ENCODE measurements at regions not wholly inside any gene's neighbourhood (a gene's known extent, or its start where the extent isn't known, plus 50 kb on each side); places are given as distances from the start of the nearest gene placed in this dataset.
"Not testable (repeated sequence)": the region's sequence is repeated elsewhere in the genome, so short reads cannot be mapped to it uniquely, and the experiment has no call there.

- peak overlapping the region; percentile 97 for H3K27ac ChIP-seq (ENCODE audit: insufficient read depth, low read depth, low read length, poor library complexity, severe bottlenecking)
- H3K27me3 ChIP-seq (ENCODE audit: control insufficient read depth, insufficient read depth, low read length, poor library complexity, severe bottlenecking) = no peaks in the 10 kb centered on the region
- H3K36me3 ChIP-seq (ENCODE audit: control insufficient read depth, insufficient read depth, low read length) = no peaks in the 10 kb centered on the region
- 2% methylated on average over 4 of the region's 4 CpGs for WGBS, 2 experiments
- peaks cover 54% of the 10 kb centered on the region for H3K4me1 ChIP-seq (ENCODE audit: control insufficient read depth, insufficient read depth, low read length)
- no peaks in the 10 kb centered on the region for H3K9me3 ChIP-seq (ENCODE audit: control insufficient read depth, low read length)
- no peak overlapping the region for H3K4me3 ChIP-seq (ENCODE audit: insufficient read depth, low read depth, low read length)
Measured at GRCh38 chr7:13017333-13017857, 330.0 kb downstream of the ARL4A start.

- H3K36me3 ChIP-seq (ENCODE audit: control insufficient read depth, insufficient read depth, low read length) = no peaks in the 10 kb centered on the region
- H3K4me1 ChIP-seq (ENCODE audit: control insufficient read depth, insufficient read depth, low read length) = peaks cover 56% of the 10 kb centered on the region
- no peak overlapping the region for H3K4me3 ChIP-seq (ENCODE audit: insufficient read depth, low read depth, low read length)
- H3K27ac ChIP-seq (ENCODE audit: insufficient read depth, low read depth, low read length, poor library complexity, severe bottlenecking) = peak overlapping the region; percentile 97
- H3K27me3 ChIP-seq (ENCODE audit: control insufficient read depth, insufficient read depth, low read length, poor library complexity, severe bottlenecking) = no peaks in the 10 kb centered on the region
- no peaks in the 10 kb centered on the region for H3K9me3 ChIP-seq (ENCODE audit: control insufficient read depth, low read length)
Measured at GRCh38 chr7:13017881-13018280, 330.4 kb downstream of the ARL4A start.

GRCh38 chr7:13021566-13022300, 334.3 kb downstream of the ARL4A start:
- Histone ChIP-seq H3K27ac (ENCODE audit: insufficient read depth, low read depth, low read length, poor library complexity, severe bottlenecking) (no peak overlapping the region), H3K9me3 (ENCODE audit: control insufficient read depth, low read length) (no peaks in the 10 kb centered on the region), H3K27me3 (ENCODE audit: control insufficient read depth, insufficient read depth, low read length, poor library complexity, severe bottlenecking) (no peaks in the 10 kb centered on the region), H3K4me3 (ENCODE audit: insufficient read depth, low read depth, low read length) (no peak overlapping the region), H3K4me1 (ENCODE audit: control insufficient read depth, insufficient read depth, low read length) (peaks cover 48% of the 10 kb centered on the region), H3K36me3 (ENCODE audit: control insufficient read depth, insufficient read depth, low read length) (no peaks in the 10 kb centered on the region)
- WGBS, 2 experiments = 83% methylated on average over 5 of the region's 6 CpGs

- H3K9me3 ChIP-seq (ENCODE audit: control insufficient read depth, low read length) = no peaks in the 10 kb centered on the region
- H3K36me3 ChIP-seq (ENCODE audit: control insufficient read depth, insufficient read depth, low read length) = no peaks in the 10 kb centered on the region
- H3K27ac ChIP-seq (ENCODE audit: insufficient read depth, low read depth, low read length, poor library complexity, severe bottlenecking) = no peak overlapping the region
- H3K4me3 ChIP-seq (ENCODE audit: insufficient read depth, low read depth, low read length) = no peak overlapping the region
- peaks cover 26% of the 10 kb centered on the region for H3K4me1 ChIP-seq (ENCODE audit: control insufficient read depth, insufficient read depth, low read length)
- no peaks in the 10 kb centered on the region for H3K27me3 ChIP-seq (ENCODE audit: control insufficient read depth, insufficient read depth, low read length, poor library complexity, severe bottlenecking)
- WGBS, 2 experiments = 95% methylated on average over 1 of the region's 1 CpG; no CpG with 5 or more reads in 1 of the 2 experiments
Measured at GRCh38 chr7:13024121-13024674, 336.8 kb downstream of the ARL4A start.

GRCh38 chr7:13025043-13025442, 337.6 kb downstream of the ARL4A start:
- not testable (repeated sequence) for H3K4me3 ChIP-seq (ENCODE audit: insufficient read depth, low read depth, low read length); H3K27me3 ChIP-seq (ENCODE audit: control insufficient read depth, insufficient read depth, low read length, poor library complexity, severe bottlenecking); H3K36me3 ChIP-seq (ENCODE audit: control insufficient read depth, insufficient read depth, low read length); H3K9me3 ChIP-seq (ENCODE audit: control insufficient read depth, low read length); H3K27ac ChIP-seq (ENCODE audit: insufficient read depth, low read depth, low read length, poor library complexity, severe bottlenecking)
- WGBS, 2 experiments = 82 to 100% methylated on average over 1 of the region's 3 CpGs
- H3K4me1 ChIP-seq (ENCODE audit: control insufficient read depth, insufficient read depth, low read length) = peaks cover 18% of the 10 kb centered on the region

- H3K27me3 ChIP-seq (ENCODE audit: control insufficient read depth, insufficient read depth, low read length, poor library complexity, severe bottlenecking) = no peaks in the 10 kb centered on the region
- no peak overlapping the region for H3K27ac ChIP-seq (ENCODE audit: insufficient read depth, low read depth, low read length, poor library complexity, severe bottlenecking)
- WGBS, 2 experiments = 84 to 100% methylated on average over 2 of the region's 2 CpGs
- H3K4me3 ChIP-seq (ENCODE audit: insufficient read depth, low read depth, low read length) = no peak overlapping the region
- H3K9me3 ChIP-seq (ENCODE audit: control insufficient read depth, low read length) = no peaks in the 10 kb centered on the region
- peaks cover 10% of the 10 kb centered on the region for H3K4me1 ChIP-seq (ENCODE audit: control insufficient read depth, insufficient read depth, low read length)
- no peaks in the 10 kb centered on the region for H3K36me3 ChIP-seq (ENCODE audit: control insufficient read depth, insufficient read depth, low read length)
Measured at GRCh38 chr7:13027321-13027720, 339.9 kb downstream of the ARL4A start.

GRCh38 chr7:13028036-13028824, 340.8 kb downstream of the ARL4A start:
- no peaks in the 10 kb centered on the region for H3K27me3 ChIP-seq (ENCODE audit: control insufficient read depth, insufficient read depth, low read length, poor library complexity, severe bottlenecking)
- 96 to 97% methylated on average over 3 to 4 of the region's 4 CpGs for WGBS, 2 experiments

GRCh38 chr7:13028825-13029099, 341.3 kb downstream of the ARL4A start:
- Histone ChIP-seq H3K27ac (ENCODE audit: insufficient read depth, low read depth, low read length, poor library complexity, severe bottlenecking) (no peak overlapping the region), H3K27me3 (ENCODE audit: control insufficient read depth, insufficient read depth, low read length, poor library complexity, severe bottlenecking) (no peaks in the 10 kb centered on the region)
- WGBS, 2 experiments = 89 to 92% methylated on average over 2 of the region's 2 CpGs

More at GRCh38 chr7:13028036-13028824, 340.8 kb downstream of the ARL4A start:
- Histone ChIP-seq H3K4me3 (ENCODE audit: insufficient read depth, low read depth, low read length) (no peak overlapping the region), H3K36me3 (ENCODE audit: control insufficient read depth, insufficient read depth, low read length) (no peaks in the 10 kb centered on the region), H3K4me1 (ENCODE audit: control insufficient read depth, insufficient read depth, low read length) (peaks cover 16% of the 10 kb centered on the region), H3K27ac (ENCODE audit: insufficient read depth, low read depth, low read length, poor library complexity, severe bottlenecking) (no peak overlapping the region), H3K9me3 (ENCODE audit: control insufficient read depth, low read length) (no peaks in the 10 kb centered on the region)

GRCh38 chr7:13031468-13031867, 344.0 kb downstream of the ARL4A start:
- no peaks in the 10 kb centered on the region for H3K9me3 ChIP-seq (ENCODE audit: control insufficient read depth, low read length)
- no peaks in the 10 kb centered on the region for H3K36me3 ChIP-seq (ENCODE audit: control insufficient read depth, insufficient read depth, low read length)
- 82 to 90% methylated on average over 3 of the region's 3 CpGs for WGBS, 2 experiments
- H3K4me3 ChIP-seq (ENCODE audit: insufficient read depth, low read depth, low read length) = no peak overlapping the region
- H3K27me3 ChIP-seq (ENCODE audit: control insufficient read depth, insufficient read depth, low read length, poor library complexity, severe bottlenecking) = no peaks in the 10 kb centered on the region
- H3K4me1 ChIP-seq (ENCODE audit: control insufficient read depth, insufficient read depth, low read length) = peaks cover 24% of the 10 kb centered on the region
- peak overlapping the region; percentile 79 for H3K27ac ChIP-seq (ENCODE audit: insufficient read depth, low read depth, low read length, poor library complexity, severe bottlenecking)

More at GRCh38 chr7:13028825-13029099, 341.3 kb downstream of the ARL4A start:
- peaks cover 22% of the 10 kb centered on the region for H3K4me1 ChIP-seq (ENCODE audit: control insufficient read depth, insufficient read depth, low read length)
- no peak overlapping the region for H3K4me3 ChIP-seq (ENCODE audit: insufficient read depth, low read depth, low read length)
- H3K36me3 ChIP-seq (ENCODE audit: control insufficient read depth, insufficient read depth, low read length) = no peaks in the 10 kb centered on the region
- no peaks in the 10 kb centered on the region for H3K9me3 ChIP-seq (ENCODE audit: control insufficient read depth, low read length)

GRCh38 chr7:13032084-13032483, 344.7 kb downstream of the ARL4A start:
- Histone ChIP-seq H3K36me3 (ENCODE audit: control insufficient read depth, insufficient read depth, low read length) (no peaks in the 10 kb centered on the region), H3K9me3 (ENCODE audit: control insufficient read depth, low read length) (no peaks in the 10 kb centered on the region), H3K4me3 (ENCODE audit: insufficient read depth, low read depth, low read length) (no peak overlapping the region), H3K4me1 (ENCODE audit: control insufficient read depth, insufficient read depth, low read length) (peaks cover 24% of the 10 kb centered on the region), H3K27ac (ENCODE audit: insufficient read depth, low read depth, low read length, poor library complexity, severe bottlenecking) (peak overlapping the region; percentile 79), H3K27me3 (ENCODE audit: control insufficient read depth, insufficient read depth, low read length, poor library complexity, severe bottlenecking) (no peaks in the 10 kb centered on the region)
- WGBS, 2 experiments = 76 to 85% methylated on average over 2 of the region's 2 CpGs
